BJ (cell line): ENCODE measurements at regions not wholly inside any gene's neighbourhood (a gene's known extent, or its start where the extent isn't known, plus 50 kb on each side); places are given as distances from the start of the nearest gene placed in this dataset.

Source experiments
- CTCF ChIA-PET: fragments of 350-600 bp; formaldehyde crosslinking; extraction: SDS; loops from one replicate; lab custom pipeline; 2021; ENCODE audit warnings: antibody characterized with exemption, inconsistent platforms; lab: Yijun Ruan, JAX
- POLR2A ChIA-PET: fragments of 300-600 bp; sonication (Branson Sonifier 250); formaldehyde crosslinking; extraction: SDS; loops from one replicate; lab custom pipeline; 2021; ENCODE audit warnings: antibody characterized with exemption; lab: Charles Lee
- DNase-seq: peaks from one replicate; pipeline ENCODE4 v3.0.0-alpha.2; 2011; ENCODE audit warnings: low read depth
- H3K27me3 ChIP-seq: 2 replicates; pipeline ENCODE4 v1.6.0; 2011; ENCODE audit warnings: low read length; ENCODE audit not compliant: control insufficient read depth, insufficient read depth
- H3K36me3 ChIP-seq: 2 replicates; pipeline ENCODE4 v1.5.1; 2011; ENCODE audit warnings: low read length; ENCODE audit not compliant: control insufficient read depth, insufficient read depth
- H3K4me3 ChIP-seq: 2 replicates; pipeline ENCODE4 v1.5.1; 2011; ENCODE audit warnings: low read depth, mild to moderate bottlenecking, control low read depth, low read length
- TF ChIP-seq, protein P1 (sequence below): IDR thresholded peaks from 2 replicates; pipeline ENCODE4 v1.5.1; 2011; ENCODE audit warnings: low read depth, mild to moderate bottlenecking, control low read depth, inconsistent platforms, low read length, moderate library complexity; ENCODE audit not compliant: insufficient read depth

DNA sequence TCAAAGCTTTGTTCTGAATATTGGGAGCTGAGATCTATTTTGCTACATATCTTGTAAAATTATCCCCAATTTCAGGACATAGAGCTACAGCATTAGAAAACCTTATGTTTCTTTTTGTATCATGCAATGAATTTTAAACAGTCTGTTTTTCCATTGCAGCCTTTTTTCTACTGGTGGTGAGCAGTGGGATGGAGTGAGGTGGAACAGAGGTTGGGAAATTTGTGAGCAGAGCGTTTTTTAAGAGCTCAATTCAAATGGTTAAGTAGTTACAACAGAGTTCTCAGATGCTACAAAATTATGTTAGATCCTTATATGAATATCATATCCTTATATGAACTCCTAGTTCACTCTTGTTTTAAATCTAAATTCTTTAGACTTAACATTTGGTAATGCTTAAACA, 139.0 kb upstream of the PLEKHG7 start:
- TF ChIP-seq, protein P1, sequence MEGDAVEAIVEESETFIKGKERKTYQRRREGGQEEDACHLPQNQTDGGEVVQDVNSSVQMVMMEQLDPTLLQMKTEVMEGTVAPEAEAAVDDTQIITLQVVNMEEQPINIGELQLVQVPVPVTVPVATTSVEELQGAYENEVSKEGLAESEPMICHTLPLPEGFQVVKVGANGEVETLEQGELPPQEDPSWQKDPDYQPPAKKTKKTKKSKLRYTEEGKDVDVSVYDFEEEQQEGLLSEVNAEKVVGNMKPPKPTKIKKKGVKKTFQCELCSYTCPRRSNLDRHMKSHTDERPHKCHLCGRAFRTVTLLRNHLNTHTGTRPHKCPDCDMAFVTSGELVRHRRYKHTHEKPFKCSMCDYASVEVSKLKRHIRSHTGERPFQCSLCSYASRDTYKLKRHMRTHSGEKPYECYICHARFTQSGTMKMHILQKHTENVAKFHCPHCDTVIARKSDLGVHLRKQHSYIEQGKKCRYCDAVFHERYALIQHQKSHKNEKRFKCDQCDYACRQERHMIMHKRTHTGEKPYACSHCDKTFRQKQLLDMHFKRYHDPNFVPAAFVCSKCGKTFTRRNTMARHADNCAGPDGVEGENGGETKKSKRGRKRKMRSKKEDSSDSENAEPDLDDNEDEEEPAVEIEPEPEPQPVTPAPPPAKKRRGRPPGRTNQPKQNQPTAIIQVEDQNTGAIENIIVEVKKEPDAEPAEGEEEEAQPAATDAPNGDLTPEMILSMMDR: no peak
- Histone ChIP-seq H3K27me3 (no peaks in the 10 kb centered on the region), H3K4me3 (no peak overlapping the region), H3K36me3 (no peaks in the 10 kb centered on the region)
- ChIA-PET CTCF (interaction anchor here (0.6 to 1.9 kb wide), 4 partner anchors 49 to 1182 kb away, joined by 3 to 4 read pairs (median 4); partner anchors contain the start of gene BTG1), POLR2A (no interaction called here)
- no peak for DNase-seq

DNA sequence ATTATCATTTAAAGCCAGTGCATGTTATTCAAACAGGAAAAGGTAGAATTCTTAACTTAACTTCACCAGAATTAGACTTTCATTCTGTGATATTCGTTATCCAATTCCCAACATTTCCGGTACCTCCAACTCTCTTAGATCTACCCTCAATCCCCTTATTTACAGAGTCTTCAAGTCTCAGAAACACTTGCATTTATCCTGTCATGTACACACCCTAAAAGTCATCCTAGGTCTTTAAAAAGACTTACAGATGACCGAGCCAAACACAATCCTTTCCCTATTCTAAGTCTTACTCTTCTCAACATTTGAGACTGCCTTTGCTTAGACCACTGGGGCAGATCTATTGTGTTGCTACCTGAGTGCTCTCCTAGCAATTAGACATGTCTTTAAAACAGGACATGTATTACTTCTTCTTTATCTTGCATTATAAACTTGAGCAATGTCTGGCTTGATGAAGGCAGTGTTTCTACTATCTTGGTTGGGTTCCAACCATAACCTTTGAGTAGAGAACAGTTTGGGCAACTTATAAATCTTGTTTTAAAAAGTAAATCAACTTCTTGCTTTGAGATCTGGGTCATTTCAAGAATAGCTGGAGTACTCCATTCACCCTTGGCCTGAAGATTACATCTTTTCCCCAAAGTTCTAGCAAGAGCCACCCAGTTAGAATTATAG, 140.6 kb upstream of the PLEKHG7 start:
- H3K27me3 ChIP-seq: no peaks in the 10 kb centered on the region
- DNase-seq: no peak
- H3K36me3 ChIP-seq: no peaks in the 10 kb centered on the region
- ChIA-PET POLR2A (no interaction called here), CTCF (no interaction called here)
- no peak overlapping the region for H3K4me3 ChIP-seq
- TF ChIP-seq, protein P1: no peak

DNA sequence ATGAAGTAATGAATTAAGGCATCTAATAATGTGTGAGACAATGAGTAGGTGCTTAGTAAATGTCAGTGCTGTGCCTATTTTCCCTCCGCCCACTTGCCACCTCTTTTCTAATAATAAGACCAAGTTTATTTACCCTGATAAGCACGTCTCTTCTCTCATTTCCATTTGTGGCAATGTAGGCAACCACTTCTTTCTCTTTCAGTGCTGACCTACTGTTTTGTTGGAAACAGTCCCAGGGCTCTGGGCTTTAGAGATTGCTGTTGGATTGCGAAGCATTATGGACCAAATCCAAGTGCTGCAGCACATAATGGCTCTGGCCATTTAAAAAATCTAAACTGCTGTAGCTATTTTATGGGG, 141.3 kb upstream of the PLEKHG7 start:
- ChIA-PET POLR2A (no interaction called here), CTCF (no interaction called here)
- H3K27me3 ChIP-seq: no peaks in the 10 kb centered on the region
- H3K36me3 ChIP-seq: no peaks in the 10 kb centered on the region
- DNase-seq: peak; percentile 35
- TF ChIP-seq, protein P1: no peak
- no peak overlapping the region for H3K4me3 ChIP-seq

DNA sequence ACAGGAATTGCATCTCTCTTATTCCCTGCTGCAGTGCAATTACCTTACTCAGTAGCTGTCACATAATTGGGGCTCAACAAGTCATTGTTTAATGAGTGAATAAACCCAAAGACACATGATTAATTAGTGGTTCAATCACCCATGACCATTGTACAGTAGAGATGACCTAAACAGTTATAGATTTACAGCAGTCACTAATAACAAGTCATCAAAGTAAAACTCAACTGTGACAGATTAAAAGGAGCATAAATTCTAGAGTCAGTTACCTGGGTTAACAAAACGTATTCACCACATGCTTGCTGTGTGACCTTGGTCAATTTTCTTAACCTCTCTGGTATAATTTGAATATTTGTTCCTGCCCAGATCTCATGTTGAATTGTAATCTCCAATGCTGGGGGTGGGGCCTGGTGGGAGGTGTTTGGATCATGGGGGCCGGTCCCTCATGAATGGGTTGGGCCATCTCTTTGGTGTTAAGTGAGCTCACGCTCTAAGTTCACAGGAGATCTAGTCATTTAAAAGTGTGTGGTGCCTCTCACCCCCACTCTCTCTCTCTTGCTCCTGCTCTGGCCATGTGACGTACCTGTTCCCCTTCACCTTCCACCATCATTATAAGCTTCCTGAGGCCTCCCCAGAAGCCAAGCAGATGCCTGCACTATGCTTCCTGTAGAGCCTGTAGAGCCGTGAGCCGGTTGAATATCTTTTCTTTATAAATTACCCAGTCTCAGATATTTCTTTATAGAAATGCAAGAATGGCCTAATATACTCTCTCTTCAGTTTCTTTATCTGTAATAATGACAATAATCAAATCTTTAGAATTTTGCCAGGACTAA, 141.9 kb upstream of the PLEKHG7 start:
- DNase-seq: no peak
- ChIA-PET POLR2A (no interaction called here), CTCF (no interaction called here)
- H3K36me3 ChIP-seq: no peaks in the 10 kb centered on the region
- TF ChIP-seq, protein P1: no peak
- no peak overlapping the region for H3K4me3 ChIP-seq
- H3K27me3 ChIP-seq: no peaks in the 10 kb centered on the region

DNA sequence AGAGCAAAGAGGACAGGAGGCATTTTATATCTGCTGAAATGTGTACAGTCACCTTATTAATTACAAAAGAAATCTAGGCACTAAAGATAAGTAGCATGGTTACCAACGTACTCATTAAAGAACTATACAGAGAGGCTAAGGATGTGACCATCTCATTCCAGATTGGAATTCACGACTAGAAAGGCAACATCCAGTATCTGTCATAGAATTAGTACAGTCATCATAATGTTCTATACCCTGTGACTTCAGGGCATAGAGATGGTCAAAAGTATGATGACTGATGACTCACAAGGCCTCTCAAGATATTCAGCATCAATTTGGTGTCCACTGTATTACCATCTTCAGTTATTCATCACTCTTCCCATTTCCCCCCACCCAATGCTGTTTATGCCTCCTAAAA, 144.0 kb upstream of the PLEKHG7 start:
- Histone ChIP-seq H3K27me3 (no peaks in the 10 kb centered on the region), H3K36me3 (no peaks in the 10 kb centered on the region), H3K4me3 (no peak overlapping the region)
- TF ChIP-seq, protein P1: no peak
- CTCF ChIA-PET: no interaction called here
- DNase-seq: no peak
- POLR2A ChIA-PET: no interaction called here
